HepG2 (cell line): ENCODE measurements at regions not wholly inside any gene's neighbourhood (a gene's known extent, or its start where the extent isn't known, plus 50 kb on each side); places are given as distances from the start of the nearest gene placed in this dataset.

Source experiments
- ATAC-seq: fragments of 200-7000 bp; cut with Tn5 transposase; 3 replicates; pipeline ENCODE4 v1.9.1; 2020; ENCODE audit warnings: mild to moderate bottlenecking, moderate library complexity
- BruUV-seq: library from RNA; stranded (reverse); fragments of 400-500 nt; replicated peaks from 2 replicates; lab custom pipeline; 2021; lab: Mats Ljungman, UMichigan
- CTCF ChIA-PET: fragments of 300-600 bp; formaldehyde crosslinking; extraction: SDS; loops from one replicate; lab custom pipeline; 2021; ENCODE audit warnings: low total read pairs, inconsistent platforms, low intra/inter-chr PET ratio; lab: Yijun Ruan, JAX
- POLR2A ChIA-PET: fragments of 350-600 bp; sonication (Branson Sonifier 250); formaldehyde crosslinking; loops from one replicate; lab custom pipeline; 2020; ENCODE audit warnings: antibody characterized with exemption, inconsistent platforms; lab: Yijun Ruan, JAX
- DNase-seq: peaks from one replicate; pipeline ENCODE4 v3.0.0-alpha.2; 2015; ENCODE audit warnings: low spot score
- FAIRE-seq: peaks from 3 replicates; lab custom pipeline; 2011; peaks lifted over from hg19 to GRCh38; lab: Jason Lieb, UNC
- H2AFZ ChIP-seq: one replicate; pipeline ENCODE4 v1.6.1; 2011; ENCODE audit warnings: low read length, inconsistent platforms
- H3K27ac ChIP-seq: fragments of 300-600 bp; 3 replicates; pipeline ENCODE4 v1.8.0; 2011; ENCODE audit warnings: mixed run types, mild to moderate bottlenecking, mixed read lengths, low read length, inconsistent platforms; ENCODE audit not compliant: insufficient read depth; ENCODE audit errors: extremely low read length
- H3K27me3 ChIP-seq, 2 experiments: fragments of 200-600 bp in 1 of 2; 2 replicates in 1 of 2; 3 replicates in 1 of 2; pipeline versions ENCODE4 v1.6.0 to v1.8.0; 2011; ENCODE audit warnings: low read length in 2 of 2, mild to moderate bottlenecking in 2 of 2, moderate library complexity in 2 of 2, inconsistent platforms in 1 of 2; ENCODE audit not compliant: insufficient read depth in 2 of 2, control insufficient read depth in 1 of 2
- H3K36me3 ChIP-seq, 2 experiments: fragments of 200-600 bp in 1 of 2; replicated peaks in 1 of 2; 2 replicates in 1 of 2; 3 replicates in 1 of 2; pipeline versions ENCODE4 v1.5.1 to v1.8.0; 2011; ENCODE audit warnings: low read length in 2 of 2, inconsistent platforms in 1 of 2; ENCODE audit not compliant: insufficient read depth in 2 of 2, control insufficient read depth in 1 of 2
- H3K4me1 ChIP-seq: 2 replicates; pipeline ENCODE4 v1.5.1; 2012; ENCODE audit warnings: low read length, inconsistent platforms; ENCODE audit not compliant: insufficient read depth
- H3K4me2 ChIP-seq: 2 replicates; pipeline ENCODE4 v1.6.0; 2011; ENCODE audit warnings: low read depth, low read length, inconsistent platforms
- H3K4me3 ChIP-seq, 3 experiments: fragments of 200-600 bp in 1 of 3; sonication (generic), shearing (Covaris generic) in 1 of 3; replicated peaks in 1 of 3; 2 replicates each; pipeline ENCODE4 v1.5.1; 2011 to 2016; ENCODE audit warnings: low read length in 3 of 3, inconsistent platforms in 2 of 3, low read depth in 2 of 3, mild to moderate bottlenecking in 2 of 3, control low read depth in 1 of 3, mixed read lengths in 1 of 3; ENCODE audit not compliant: insufficient read depth in 1 of 3
- H3K79me2 ChIP-seq: one replicate; pipeline ENCODE4 v1.6.1; 2011; ENCODE audit warnings: low read length, inconsistent platforms; ENCODE audit not compliant: insufficient read depth
- H3K9ac ChIP-seq: 2 replicates; pipeline ENCODE4 v1.6.0; 2011; ENCODE audit warnings: mild to moderate bottlenecking, low read depth, low read length, inconsistent platforms; ENCODE audit not compliant: insufficient read depth
- H3K9me3 ChIP-seq: 2 replicates; pipeline ENCODE4 v1.5.1; 2012; ENCODE audit warnings: mild to moderate bottlenecking, low read length
- H4K20me1 ChIP-seq: 2 replicates; pipeline ENCODE4 v1.6.0; 2011; ENCODE audit warnings: inconsistent platforms, mild to moderate bottlenecking, low read length, moderate library complexity; ENCODE audit not compliant: insufficient read depth
- ARNTL ChIP-seq: sonication (generic); formaldehyde crosslinking; IDR thresholded peaks from 2 replicates; pipeline ENCODE4 v1.4.0; 2020; ENCODE audit warnings: mild to moderate bottlenecking, missing genetic modification reagents
- EP300 ChIP-seq, 3 experiments: sonication (generic) in 1 of 3; formaldehyde crosslinking in 1 of 3; IDR thresholded peaks; 2 replicates each; pipeline versions ENCODE4 v1.5.1 to v1.6.1; 2011 to 2020; ENCODE audit warnings: low read depth in 2 of 3, low read length in 2 of 3, borderline replicate concordance in 1 of 3, improper control_type of control experiment in 1 of 3, mild to moderate bottlenecking in 1 of 3, missing genetic modification reagents in 1 of 3, moderate library complexity in 1 of 3
- KAT8 ChIP-seq: IDR thresholded peaks from 2 replicates; pipeline ENCODE4 v1.6.1; 2016; ENCODE audit warnings: missing genetic modification reagents, missing compliant biosample characterization
- KLF6 ChIP-seq: IDR thresholded peaks from 2 replicates; pipeline ENCODE4 v1.8.0; 2016; ENCODE audit warnings: missing biosample characterization, missing genetic modification reagents
- NFIB ChIP-seq: sonication (generic); formaldehyde crosslinking; IDR thresholded peaks from 2 replicates; pipeline ENCODE4 v1.9.0; 2021; ENCODE audit warnings: missing genetic modification reagents, mild to moderate bottlenecking, borderline replicate concordance
- NFYB ChIP-seq: sonication (generic); formaldehyde crosslinking; IDR thresholded peaks from 2 replicates; pipeline ENCODE4 v1.4.0; 2020; ENCODE audit warnings: missing genetic modification reagents
- REXO4 ChIP-seq: sonication (generic); formaldehyde crosslinking; IDR thresholded peaks from 2 replicates; pipeline ENCODE4 v1.8.0; 2022; ENCODE audit warnings: missing genetic modification reagents, mild to moderate bottlenecking, borderline replicate concordance
- TCF12 ChIP-seq, 2 experiments: fragments of 450-650 bp in 1 of 2; sonication (generic) in 1 of 2; formaldehyde crosslinking in 1 of 2; IDR thresholded peaks; 2 replicates each; pipeline versions ENCODE4 v1.6.1 to v1.8.0; 2017 to 2022; ENCODE audit warnings: antibody characterized with exemption in 1 of 2, mild to moderate bottlenecking in 1 of 2, missing genetic modification reagents in 1 of 2, moderate library complexity in 1 of 2
- ZFP41 ChIP-seq: sonication (generic); formaldehyde crosslinking; IDR thresholded peaks from 2 replicates; pipeline ENCODE4 v1.4.0; 2020; ENCODE audit warnings: mild to moderate bottlenecking, missing genetic modification reagents, borderline replicate concordance
- ZNF264 ChIP-seq: sonication (generic); formaldehyde crosslinking; IDR thresholded peaks from 2 replicates; pipeline ENCODE4 v1.4.0; 2020; ENCODE audit warnings: missing genetic modification reagents
- in situ Hi-C: cut with HindIII; loops from 2 replicates; pipeline ENCODE4 v1.10.0; 2017; ENCODE audit warnings: low pct_unique_long_range_greater_than_20kb; ENCODE audit not compliant: extremely low pct_ligation_motif_present
- intact Hi-C: fragments of 100-400 bp; cut with micrococcal nuclease; formaldehyde crosslinking; loops from one replicate; pipeline ENCODE4 v1.10.0; 2022; ENCODE audit not compliant: unreplicated experiment
- TF ChIP-seq, protein P1 (sequence below): sonication (generic); formaldehyde crosslinking; IDR thresholded peaks from 2 replicates; pipeline ENCODE4 v1.8.0; 2022; ENCODE audit warnings: mild to moderate bottlenecking, missing genetic modification reagents, moderate library complexity
- TF ChIP-seq, protein P2 (sequence below): sonication (generic); formaldehyde crosslinking; IDR thresholded peaks from 2 replicates; pipeline ENCODE4 v1.4.0; 2020; ENCODE audit warnings: mild to moderate bottlenecking, missing genetic modification reagents

DNA sequence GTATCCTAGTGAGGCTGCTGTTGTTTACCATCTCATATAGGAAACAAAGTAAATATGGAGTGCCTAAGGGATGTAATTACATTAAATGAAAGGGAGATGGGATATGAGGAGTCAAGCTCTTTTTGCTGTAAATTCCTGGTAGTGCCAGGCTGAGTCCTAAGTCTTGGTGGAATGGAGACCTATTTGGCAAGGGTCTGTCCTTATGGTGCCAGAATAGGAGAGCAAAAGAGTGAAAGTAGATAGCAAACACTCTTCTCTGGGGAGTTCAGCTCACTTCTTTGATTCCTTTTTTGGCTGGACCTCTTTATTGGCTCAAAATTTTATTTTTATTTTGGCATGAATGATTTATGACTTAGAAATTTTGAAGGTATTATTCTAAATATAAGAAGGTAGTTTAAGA, 380.8 kb downstream of the TMEM232 start:
- no peak overlapping the region for H3K4me3 ChIP-seq
- intact Hi-C loops (loop anchor here (1.0 to 5.0 kb wide), 4 partner anchors 57 to 658 kb away; partner anchors contain the start of gene MAN2A1), in situ Hi-C loops (loop anchor here (25.0 kb wide), 1 partner anchor 658 kb away; the partner anchor contains the start of gene MAN2A1)
- no peaks in the 10 kb centered on the region for H3K27me3 ChIP-seq
- peak overlapping the region; percentile 84 for H3K27ac ChIP-seq
- no peaks in the 10 kb centered on the region for H4K20me1 ChIP-seq
- BruUV-seq = no TSS peak
- H3K4me1 ChIP-seq = peaks cover 59% of the 10 kb centered on the region
- no peak for ATAC-seq
- no peak overlapping the region for H3K4me2 ChIP-seq
- no peak overlapping the region for H3K9ac ChIP-seq
- no peak for DNase-seq
- no peaks in the 10 kb centered on the region for H3K36me3 ChIP-seq
- TF ChIP-seq TCF12 (IDR thresholded peaks at IDR 0.05) = no peak
- no peak for TF ChIP-seq TCF12 (CRISPR knock-in tag; IDR thresholded peaks at IDR 0.05)
- TF ChIP-seq KLF6 (CRISPR knock-in tag) = no peak
- FAIRE-seq = no peak
- POLR2A ChIA-PET = no interaction called here
- H3K9me3 ChIP-seq = no peaks in the 10 kb centered on the region
- CTCF ChIA-PET = no interaction called here
- H2AFZ ChIP-seq = no peak overlapping the region
- no peaks in the 10 kb centered on the region for H3K79me2 ChIP-seq

DNA sequence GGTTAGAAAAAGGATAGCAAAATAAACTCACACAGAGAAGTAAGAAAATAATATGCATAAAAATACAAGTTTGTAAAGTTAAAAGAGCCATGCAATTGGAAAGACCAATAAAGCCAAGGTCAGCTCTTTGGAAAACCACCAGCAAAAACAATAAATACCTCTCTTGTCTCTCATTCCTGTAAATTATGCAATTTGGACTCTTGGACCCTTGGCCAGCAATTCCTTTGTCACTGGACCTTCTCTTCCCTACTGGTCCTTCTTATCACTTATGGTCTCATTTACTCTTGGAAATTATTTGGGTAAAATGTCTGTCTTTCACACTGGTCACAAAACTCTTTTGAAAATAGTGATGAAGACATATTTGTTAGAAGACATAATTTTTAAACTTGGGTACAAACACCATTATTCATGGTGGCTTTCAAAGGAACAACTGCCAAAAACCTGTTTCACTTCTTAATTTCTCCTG, 379.5 kb downstream of the TMEM232 start:
- in situ Hi-C loops (loop anchor here (25.0 kb wide), 1 partner anchor 660 kb away; the partner anchor contains the start of gene MAN2A1), intact Hi-C loops (loop anchor here (1.0 to 5.0 kb wide), 4 partner anchors 55 to 660 kb away; partner anchors contain the start of gene MAN2A1)
- BruUV-seq = no TSS peak
- Histone ChIP-seq H3K27ac (peak overlapping the region; percentile 84), H3K9ac (peak overlapping the region; percentile 13; the same call in 1 of the 2 replicates), H4K20me1 (no peaks in the 10 kb centered on the region), H3K4me1 (peaks cover 55% of the 10 kb centered on the region), H3K79me2 (no peaks in the 10 kb centered on the region), H3K4me2 (peak overlapping the region; percentile 42), H2AFZ (no peak overlapping the region), H3K27me3 (no peaks in the 10 kb centered on the region), H3K4me3 (no peak overlapping the region), H3K9me3 (no peaks in the 10 kb centered on the region), H3K36me3 (no peaks in the 10 kb centered on the region)
- ATAC-seq = peak; percentile 91
- POLR2A ChIA-PET = interaction anchor here (1.0 kb wide), 1 partner anchor 240 kb away, joined by 3 read pairs; no protein-coding TSS in a partner anchor
- peak; percentile 97 for DNase-seq
- CTCF ChIA-PET = no interaction called here
- FAIRE-seq = peak; percentile 76
- TF ChIP-seq ZNF264 (CRISPR knock-in tag) = peak; percentile 67; the same call in 1 of the 2 replicates
- TF ChIP-seq NFYB (CRISPR knock-in tag) = 0 out of 2 replicates have a peak, but pooled peaks have one; percentile 32
- TF ChIP-seq, protein P1, sequence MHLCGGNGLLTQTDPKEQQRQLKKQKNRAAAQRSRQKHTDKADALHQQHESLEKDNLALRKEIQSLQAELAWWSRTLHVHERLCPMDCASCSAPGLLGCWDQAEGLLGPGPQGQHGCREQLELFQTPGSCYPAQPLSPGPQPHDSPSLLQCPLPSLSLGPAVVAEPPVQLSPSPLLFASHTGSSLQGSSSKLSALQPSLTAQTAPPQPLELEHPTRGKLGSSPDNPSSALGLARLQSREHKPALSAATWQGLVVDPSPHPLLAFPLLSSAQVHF (CRISPR knock-in tag) = no peak
- TF ChIP-seq, protein P2, sequence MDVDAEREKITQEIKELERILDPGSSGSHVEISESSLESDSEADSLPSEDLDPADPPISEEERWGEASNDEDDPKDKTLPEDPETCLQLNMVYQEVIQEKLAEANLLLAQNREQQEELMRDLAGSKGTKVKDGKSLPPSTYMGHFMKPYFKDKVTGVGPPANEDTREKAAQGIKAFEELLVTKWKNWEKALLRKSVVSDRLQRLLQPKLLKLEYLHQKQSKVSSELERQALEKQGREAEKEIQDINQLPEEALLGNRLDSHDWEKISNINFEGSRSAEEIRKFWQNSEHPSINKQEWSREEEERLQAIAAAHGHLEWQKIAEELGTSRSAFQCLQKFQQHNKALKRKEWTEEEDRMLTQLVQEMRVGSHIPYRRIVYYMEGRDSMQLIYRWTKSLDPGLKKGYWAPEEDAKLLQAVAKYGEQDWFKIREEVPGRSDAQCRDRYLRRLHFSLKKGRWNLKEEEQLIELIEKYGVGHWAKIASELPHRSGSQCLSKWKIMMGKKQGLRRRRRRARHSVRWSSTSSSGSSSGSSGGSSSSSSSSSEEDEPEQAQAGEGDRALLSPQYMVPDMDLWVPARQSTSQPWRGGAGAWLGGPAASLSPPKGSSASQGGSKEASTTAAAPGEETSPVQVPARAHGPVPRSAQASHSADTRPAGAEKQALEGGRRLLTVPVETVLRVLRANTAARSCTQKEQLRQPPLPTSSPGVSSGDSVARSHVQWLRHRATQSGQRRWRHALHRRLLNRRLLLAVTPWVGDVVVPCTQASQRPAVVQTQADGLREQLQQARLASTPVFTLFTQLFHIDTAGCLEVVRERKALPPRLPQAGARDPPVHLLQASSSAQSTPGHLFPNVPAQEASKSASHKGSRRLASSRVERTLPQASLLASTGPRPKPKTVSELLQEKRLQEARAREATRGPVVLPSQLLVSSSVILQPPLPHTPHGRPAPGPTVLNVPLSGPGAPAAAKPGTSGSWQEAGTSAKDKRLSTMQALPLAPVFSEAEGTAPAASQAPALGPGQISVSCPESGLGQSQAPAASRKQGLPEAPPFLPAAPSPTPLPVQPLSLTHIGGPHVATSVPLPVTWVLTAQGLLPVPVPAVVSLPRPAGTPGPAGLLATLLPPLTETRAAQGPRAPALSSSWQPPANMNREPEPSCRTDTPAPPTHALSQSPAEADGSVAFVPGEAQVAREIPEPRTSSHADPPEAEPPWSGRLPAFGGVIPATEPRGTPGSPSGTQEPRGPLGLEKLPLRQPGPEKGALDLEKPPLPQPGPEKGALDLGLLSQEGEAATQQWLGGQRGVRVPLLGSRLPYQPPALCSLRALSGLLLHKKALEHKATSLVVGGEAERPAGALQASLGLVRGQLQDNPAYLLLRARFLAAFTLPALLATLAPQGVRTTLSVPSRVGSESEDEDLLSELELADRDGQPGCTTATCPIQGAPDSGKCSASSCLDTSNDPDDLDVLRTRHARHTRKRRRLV (CRISPR knock-in tag) = no peak
- peak; percentile 94 to 97 for TF ChIP-seq EP300 (IDR thresholded peaks at IDR 0.05; ENCODE audit: low read depth in 2 of 2, low read length in 2 of 2)
- TF ChIP-seq EP300 (CRISPR knock-in tag; IDR thresholded peaks at IDR 0.05; ENCODE audit: borderline replicate concordance) = peak; percentile 80; the same call in 1 of the 2 replicates
- no peak for TF ChIP-seq ZFP41
- TF ChIP-seq ARNTL (CRISPR knock-in tag) = no peak
- TF ChIP-seq REXO4 (CRISPR knock-in tag) = no peak
- TF ChIP-seq KAT8 = peak; percentile 84
- TF ChIP-seq NFIB (CRISPR knock-in tag) = no peak
